ENCODE measurements at regions not wholly inside any gene's neighbourhood (a gene's known extent, or its start where the extent isn't known, plus 50 kb on each side); places are given as distances from the start of the nearest gene placed in this dataset.
A peak's percentile ranks its signal among the peaks of the same experiment; 100 is the strongest.

GRCh38 chr5:28014779-28015178 is 976.4 kb upstream of the CDH9 start:
- peak; percentile 6 for DNase-seq (ENCODE audit: low read depth)
- TF ChIP-seq, protein P1, sequence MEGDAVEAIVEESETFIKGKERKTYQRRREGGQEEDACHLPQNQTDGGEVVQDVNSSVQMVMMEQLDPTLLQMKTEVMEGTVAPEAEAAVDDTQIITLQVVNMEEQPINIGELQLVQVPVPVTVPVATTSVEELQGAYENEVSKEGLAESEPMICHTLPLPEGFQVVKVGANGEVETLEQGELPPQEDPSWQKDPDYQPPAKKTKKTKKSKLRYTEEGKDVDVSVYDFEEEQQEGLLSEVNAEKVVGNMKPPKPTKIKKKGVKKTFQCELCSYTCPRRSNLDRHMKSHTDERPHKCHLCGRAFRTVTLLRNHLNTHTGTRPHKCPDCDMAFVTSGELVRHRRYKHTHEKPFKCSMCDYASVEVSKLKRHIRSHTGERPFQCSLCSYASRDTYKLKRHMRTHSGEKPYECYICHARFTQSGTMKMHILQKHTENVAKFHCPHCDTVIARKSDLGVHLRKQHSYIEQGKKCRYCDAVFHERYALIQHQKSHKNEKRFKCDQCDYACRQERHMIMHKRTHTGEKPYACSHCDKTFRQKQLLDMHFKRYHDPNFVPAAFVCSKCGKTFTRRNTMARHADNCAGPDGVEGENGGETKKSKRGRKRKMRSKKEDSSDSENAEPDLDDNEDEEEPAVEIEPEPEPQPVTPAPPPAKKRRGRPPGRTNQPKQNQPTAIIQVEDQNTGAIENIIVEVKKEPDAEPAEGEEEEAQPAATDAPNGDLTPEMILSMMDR (IDR thresholded peaks at IDR 0.05; ENCODE audit: insufficient read depth, low read length), result peak; percentile 48
- no peak overlapping the region for H3K4me3 ChIP-seq (ENCODE audit: low read depth, low read length)

- TF ChIP-seq, protein P1 (IDR thresholded peaks at IDR 0.05; ENCODE audit: insufficient read depth, low read length), result no peak
- no peak for DNase-seq (ENCODE audit: low read depth)
These were observed 974.2 kb upstream of the CDH9 start for GRCh38 chr5:28012538-28012937.

DNA sequence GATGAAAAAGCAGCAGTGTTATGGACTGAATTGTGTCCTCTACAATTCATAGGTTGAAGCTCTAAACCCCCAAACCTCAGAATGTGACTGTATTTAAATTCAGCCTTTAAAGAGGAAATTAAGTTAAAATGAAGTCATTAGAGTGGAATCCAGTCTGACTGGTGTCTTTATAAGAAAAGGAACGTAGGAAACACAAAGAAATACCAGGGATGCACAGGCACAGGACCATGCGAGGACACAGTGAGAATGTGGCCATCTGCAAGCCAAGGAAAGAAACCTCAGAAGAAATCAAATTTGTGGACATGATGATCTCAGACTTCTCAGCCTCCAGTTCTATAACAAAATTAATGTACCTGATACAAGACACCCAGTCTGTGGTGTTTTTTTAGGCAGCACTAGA is 971.2 kb upstream of the CDH9 start:
- no peak overlapping the region for H3K4me3 ChIP-seq (ENCODE audit: low read depth, low read length)
- TF ChIP-seq, protein P1 (IDR thresholded peaks at IDR 0.05; ENCODE audit: insufficient read depth, low read length), result no peak
- DNase-seq (ENCODE audit: low read depth), result no peak

More at GRCh38 chr5:28012538-28012937, 974.2 kb upstream of the CDH9 start:
- no peak overlapping the region for H3K4me3 ChIP-seq (ENCODE audit: low read depth, low read length)

- no peak overlapping the region for H3K4me3 ChIP-seq (ENCODE audit: low read depth, low read length)
- TF ChIP-seq, protein P1 (IDR thresholded peaks at IDR 0.05; ENCODE audit: insufficient read depth, low read length), result no peak
These were observed 958.3 kb upstream of the CDH9 start for GRCh38 chr5:27996665-27997064.

DNA sequence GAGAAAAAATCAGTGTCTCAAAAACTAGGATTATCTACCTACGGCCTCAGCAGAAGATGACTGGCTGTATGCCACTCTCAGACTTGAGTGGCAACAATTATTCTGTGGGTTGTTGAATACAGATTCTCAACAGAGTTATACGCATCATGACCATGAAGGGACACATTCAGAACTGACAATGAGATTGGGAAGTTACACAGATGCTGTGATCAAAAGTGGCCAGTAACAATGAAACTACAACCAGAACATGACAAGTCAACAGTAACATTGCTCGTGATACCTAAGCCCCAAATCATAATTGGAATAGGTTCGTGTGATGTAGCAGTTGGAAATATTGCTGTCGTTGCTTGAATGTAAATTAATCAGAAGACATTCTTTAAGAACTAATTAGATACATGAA is 957.5 kb upstream of the CDH9 start:
- TF ChIP-seq, protein P1 (IDR thresholded peaks at IDR 0.05; ENCODE audit: insufficient read depth, low read length), result no peak
- no peak for DNase-seq (ENCODE audit: low read depth)
- no peak overlapping the region for H3K4me3 ChIP-seq (ENCODE audit: low read depth, low read length)

More at GRCh38 chr5:27996665-27997064, 958.3 kb upstream of the CDH9 start:
- no peak for DNase-seq (ENCODE audit: low read depth)

DNA sequence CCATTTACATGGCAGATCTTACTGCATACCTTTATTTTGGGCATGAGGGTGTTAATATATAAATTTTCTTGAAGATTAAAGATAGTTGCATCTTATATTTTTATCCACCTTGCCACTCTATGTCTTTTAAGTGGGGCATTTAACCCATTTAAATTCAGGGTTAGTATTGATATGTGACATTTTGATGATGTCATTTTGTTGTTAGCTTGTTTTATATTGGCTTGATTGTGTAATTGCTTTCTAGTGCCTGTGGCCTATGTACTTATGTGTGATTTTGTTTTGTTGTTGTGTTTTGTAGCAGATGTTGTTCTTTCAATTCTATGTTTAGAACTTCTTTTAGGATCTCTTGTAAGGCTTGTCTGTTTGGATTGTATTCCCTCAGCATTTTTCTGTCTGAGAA is 939.9 kb upstream of the CDH9 start:
- no peak overlapping the region for H3K4me3 ChIP-seq (ENCODE audit: low read depth, low read length)
- DNase-seq (ENCODE audit: low read depth), result no peak
- TF ChIP-seq, protein P1 (IDR thresholded peaks at IDR 0.05; ENCODE audit: insufficient read depth, low read length), result no peak

DNA sequence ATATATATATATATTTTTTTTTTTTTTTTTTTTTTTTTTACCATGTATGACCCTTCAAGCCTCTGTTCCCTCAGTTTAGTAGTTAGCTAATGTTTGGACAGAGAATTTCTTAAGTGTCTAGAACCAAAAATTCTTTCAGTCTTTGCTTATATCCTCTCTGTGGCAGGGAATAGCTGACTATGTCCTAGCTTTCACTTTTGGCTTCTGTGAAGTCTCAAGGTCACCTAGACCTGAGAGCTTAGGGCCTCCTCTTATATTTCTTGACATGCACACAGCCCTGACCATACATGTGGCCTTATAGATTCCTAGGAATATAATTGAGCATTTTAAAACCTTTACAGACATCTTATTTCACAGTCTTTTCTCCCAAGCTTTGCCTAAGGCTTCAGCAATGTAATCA is 930.8 kb upstream of the CDH9 start:
- no peak for DNase-seq (ENCODE audit: low read depth)
- TF ChIP-seq, protein P1 (IDR thresholded peaks at IDR 0.05; ENCODE audit: insufficient read depth, low read length), result no peak
- no peak overlapping the region for H3K4me3 ChIP-seq (ENCODE audit: low read depth, low read length)
